H9 (cell line): ENCODE measurements at regions not wholly inside any gene's neighbourhood (a gene's known extent, or its start where the extent isn't known, plus 50 kb on each side); places are given as distances from the start of the nearest gene placed in this dataset.

Source experiments
- DNase-seq: peaks from one replicate; pipeline ENCODE4 v3.0.0-alpha.2; 2017
- H2AFZ ChIP-seq: one replicate; pipeline ENCODE4 v1.6.1; 2013; ENCODE audit warnings: mild to moderate bottlenecking, low read length, control low read depth, moderate library complexity
- H2AK5ac ChIP-seq: 2 replicates; pipeline ENCODE4 v1.6.1; 2013; ENCODE audit warnings: low read length, control low read depth, mixed read lengths; ENCODE audit not compliant: insufficient read length
- H2BK120ac ChIP-seq: one replicate; pipeline ENCODE4 v1.6.1; 2013; ENCODE audit warnings: low read depth, mild to moderate bottlenecking, low read length, control low read depth, inconsistent platforms; ENCODE audit not compliant: poor library complexity, severe bottlenecking
- H2BK12ac ChIP-seq: 2 replicates; pipeline ENCODE4 v1.6.1; 2013; ENCODE audit warnings: low read length, control low read depth, mixed read lengths, low read depth; ENCODE audit not compliant: insufficient read length
- H2BK15ac ChIP-seq: 2 replicates; pipeline ENCODE4 v1.6.1; 2013; ENCODE audit warnings: low read depth, low read length, control low read depth
- H2BK20ac ChIP-seq: one replicate; pipeline ENCODE4 v1.6.1; 2013; ENCODE audit warnings: low read depth, mild to moderate bottlenecking, low read length, control low read depth, inconsistent platforms; ENCODE audit not compliant: poor library complexity, severe bottlenecking
- H2BK5ac ChIP-seq: 2 replicates; pipeline ENCODE4 v1.6.1; 2013; ENCODE audit warnings: low read length, control low read depth, mixed read lengths; ENCODE audit not compliant: insufficient read length
- H3K14ac ChIP-seq: 2 replicates; pipeline ENCODE4 v1.6.1; 2013; ENCODE audit warnings: low read length, control low read depth; ENCODE audit not compliant: insufficient read depth
- H3K18ac ChIP-seq: 2 replicates; pipeline ENCODE4 v1.6.1; 2013; ENCODE audit warnings: low read depth, mild to moderate bottlenecking, mixed read lengths, low read length, control low read depth; ENCODE audit not compliant: insufficient read length
- H3K23ac ChIP-seq: 2 replicates; pipeline ENCODE4 v1.6.1; 2013; ENCODE audit warnings: low read length, control low read depth, mixed read lengths, low read depth; ENCODE audit not compliant: insufficient read length
- H3K23me2 ChIP-seq: 2 replicates; pipeline ENCODE4 v1.6.1; 2013; ENCODE audit warnings: low read depth, mild to moderate bottlenecking, mixed read lengths, low read length, control low read depth; ENCODE audit not compliant: insufficient read length, poor library complexity, severe bottlenecking
- H3K27ac ChIP-seq: 2 replicates; pipeline ENCODE4 v1.5.1; 2013; ENCODE audit warnings: low read length, control low read depth, mixed read lengths, low read depth; ENCODE audit not compliant: insufficient read length
- H3K27me3 ChIP-seq: 2 replicates; pipeline ENCODE4 v1.6.1; 2013; ENCODE audit warnings: low read length, control low read depth, inconsistent platforms; ENCODE audit not compliant: insufficient read depth
- H3K4ac ChIP-seq: 2 replicates; pipeline ENCODE4 v1.6.1; 2013; ENCODE audit warnings: low read depth, mild to moderate bottlenecking, control low read depth, inconsistent platforms, low read length, moderate library complexity
- H3K4me1 ChIP-seq: 2 replicates; pipeline ENCODE4 v1.6.1; 2013; ENCODE audit warnings: low read length, control low read depth, inconsistent platforms; ENCODE audit not compliant: insufficient read depth
- H3K4me2 ChIP-seq: 2 replicates; pipeline ENCODE4 v1.6.1; 2013; ENCODE audit warnings: low read length, control low read depth, mixed read lengths; ENCODE audit not compliant: insufficient read length, insufficient read depth
- H3K56ac ChIP-seq: 2 replicates; pipeline ENCODE4 v1.6.1; 2013; ENCODE audit warnings: low read depth, mild to moderate bottlenecking, mixed read lengths, low read length, control low read depth; ENCODE audit not compliant: insufficient read length
- H3K79me1 ChIP-seq: 2 replicates; pipeline ENCODE4 v1.6.1; 2013; ENCODE audit warnings: low read depth, mild to moderate bottlenecking, moderate library complexity, low read length, control low read depth, inconsistent platforms; ENCODE audit not compliant: insufficient read depth, poor library complexity, severe bottlenecking
- H3K79me2 ChIP-seq: 2 replicates; pipeline ENCODE4 v1.6.1; 2013; ENCODE audit warnings: low read length, control low read depth, inconsistent platforms; ENCODE audit not compliant: insufficient read depth
- H3K9ac ChIP-seq: 2 replicates; pipeline ENCODE4 v1.6.1; 2013; ENCODE audit warnings: low read length, control low read depth, mixed read lengths; ENCODE audit not compliant: insufficient read length; ENCODE audit errors: extremely low read depth
- H3K9me3 ChIP-seq: one replicate; pipeline ENCODE4 v1.6.1; 2013; ENCODE audit warnings: low read depth, low read length, inconsistent platforms; ENCODE audit not compliant: control insufficient read depth
- H3T11ph ChIP-seq: one replicate; pipeline ENCODE4 v1.6.1; 2013; ENCODE audit warnings: mild to moderate bottlenecking, low read length, control low read depth, inconsistent platforms
- H4K20me1 ChIP-seq: one replicate; pipeline ENCODE4 v1.6.1; 2013; ENCODE audit not compliant: control insufficient read depth, insufficient read length, insufficient read depth
- H4K5ac ChIP-seq: 2 replicates; pipeline ENCODE4 v1.6.1; 2013; ENCODE audit warnings: low read depth, mild to moderate bottlenecking, mixed read lengths, low read length, control low read depth; ENCODE audit not compliant: insufficient read length
- H4K8ac ChIP-seq: replicated peaks from 2 replicates; pipeline ENCODE4 v1.6.1; 2013; ENCODE audit warnings: low read length, control low read depth, mixed read lengths, low read depth; ENCODE audit not compliant: insufficient read length
- H4K91ac ChIP-seq: 2 replicates; pipeline ENCODE4 v1.6.1; 2013; ENCODE audit warnings: low read depth, mild to moderate bottlenecking, moderate library complexity, mixed read lengths, low read length, control low read depth; ENCODE audit not compliant: insufficient read length
- H3K27ac Mint-ChIP-seq, 3 experiments: 2 replicates in 2 of 3; 3 replicates in 1 of 3; pipeline ENCODE4 v1.8.0; 2020 to 2021; ENCODE audit warnings: mixed read lengths in 3 of 3, mild to moderate bottlenecking in 1 of 3, moderate library complexity in 1 of 3
- H3K27me3 Mint-ChIP-seq: 2 replicates; pipeline ENCODE4 v1.8.0; 2021; ENCODE audit warnings: low read depth, mild to moderate bottlenecking, moderate library complexity, mixed read lengths
- H3K36me3 Mint-ChIP-seq, 3 experiments: 2 replicates in 2 of 3; 3 replicates in 1 of 3; pipeline ENCODE4 v1.8.0; 2020 to 2021; ENCODE audit warnings: low read depth in 3 of 3, mixed read lengths in 3 of 3; ENCODE audit not compliant: insufficient read depth in 1 of 3
- H3K4me1 Mint-ChIP-seq, 2 experiments: 2 replicates each; pipeline ENCODE4 v1.8.0; 2020; ENCODE audit warnings: mixed read lengths in 2 of 2
- H3K4me3 Mint-ChIP-seq, 2 experiments: 2 replicates in 1 of 2; 3 replicates in 1 of 2; pipeline ENCODE4 v1.8.0; 2020 to 2021; ENCODE audit warnings: mild to moderate bottlenecking in 2 of 2, mixed read lengths in 2 of 2, moderate library complexity in 1 of 2
- H3K9me3 Mint-ChIP-seq, 2 experiments: 2 replicates in 1 of 2; 3 replicates in 1 of 2; pipeline ENCODE4 v1.8.0; 2020; ENCODE audit warnings: mild to moderate bottlenecking in 2 of 2, mixed read lengths in 2 of 2, moderate library complexity in 1 of 2
- CTCF ChIP-seq: fragments of 200-600 bp; sonication (generic); conservative IDR thresholded peaks from 3 replicates; pipeline ENCODE4 v1.8.0; 2021; ENCODE audit warnings: antibody characterized with exemption, mild to moderate bottlenecking
- WGBS: extraction: QIAGEN DNeasy Blood & Tissue Kit; methylation state at CpG from one replicate; pipeline ENCODE4 v1.1.7; 2013; ENCODE audit warnings: missing lambda C conversion rate, low lambda C conversion rate, mixed read lengths; ENCODE audit not compliant: insufficient read length; ENCODE audit errors: extremely low coverage; 5-methylcytosine and 5-hydroxymethylcytosine counted together

DNA sequence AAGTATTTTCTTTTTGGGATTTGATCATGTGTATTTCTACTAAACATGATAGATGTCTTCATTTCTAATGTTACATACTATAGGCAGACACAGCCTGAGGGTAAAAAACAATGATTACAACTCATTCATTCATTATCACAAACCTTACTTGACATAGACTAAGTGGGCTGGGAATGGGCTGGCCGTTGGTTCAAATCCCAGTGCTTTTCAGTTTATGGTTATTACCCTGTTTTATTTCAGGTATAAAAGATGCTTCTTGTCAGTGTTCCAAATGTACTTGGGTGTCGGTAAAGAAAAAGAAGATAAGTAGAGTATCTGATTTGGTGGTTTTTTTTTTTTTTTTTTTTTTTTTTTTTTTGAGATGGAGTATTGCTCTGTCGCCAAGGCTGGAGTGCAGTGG lies 149.7 kb upstream of the ZFHX3 start:
- no peak overlapping the region for H4K8ac ChIP-seq
- WGBS = no CpG with 5 or more reads among the region's 3 CpGs
- H3K27ac ChIP-seq = no peak overlapping the region
- no peak overlapping the region for H4K91ac ChIP-seq
- Mint-ChIP-seq H3K4me1 (no peaks in the 10 kb centered on the region), H3K27ac (no peak overlapping the region), H3K9me3 (no peaks in the 10 kb centered on the region), H3K4me3 (no peak overlapping the region), H3K36me3 (no peaks in the 10 kb centered on the region), H3K27me3 (peaks cover 35% of the 10 kb centered on the region)
- TF ChIP-seq CTCF = no peak
- no peak overlapping the region for H3K23ac ChIP-seq
- no peak overlapping the region for H3K14ac ChIP-seq
- H3K23me2 ChIP-seq = no peaks in the 10 kb centered on the region
- H2BK20ac ChIP-seq = no peak overlapping the region
- H2BK5ac ChIP-seq = no peak overlapping the region
- H2BK15ac ChIP-seq = no peak overlapping the region
- no peak overlapping the region for H3K18ac ChIP-seq
- H3K4ac ChIP-seq = no peak overlapping the region
- H2BK12ac ChIP-seq = no peak overlapping the region
- no peak overlapping the region for H3K9ac ChIP-seq
- no peak overlapping the region for H2BK120ac ChIP-seq
- no peaks in the 10 kb centered on the region for H3K79me2 ChIP-seq
- H4K20me1 ChIP-seq = no peaks in the 10 kb centered on the region
- H3K4me2 ChIP-seq = no peak overlapping the region
- no peak for DNase-seq
- no peaks in the 10 kb centered on the region for H3K4me1 ChIP-seq
- no peaks in the 10 kb centered on the region for H3K9me3 ChIP-seq
- H3K56ac ChIP-seq = no peak overlapping the region
- no peak overlapping the region for H2AFZ ChIP-seq
- no peak overlapping the region for H2AK5ac ChIP-seq
- H3K27me3 ChIP-seq = no peaks in the 10 kb centered on the region
- H3K79me1 ChIP-seq = no peaks in the 10 kb centered on the region
- H4K5ac ChIP-seq = no peak overlapping the region
- no peak overlapping the region for H3T11ph ChIP-seq
